ENCODE measurements at regions not wholly inside any gene's neighbourhood (a gene's known extent, or its start where the extent isn't known, plus 50 kb on each side); places are given as distances from the start of the nearest gene placed in this dataset.
"Not testable (repeated sequence)": the region's sequence is repeated elsewhere in the genome, so short reads cannot be mapped to it uniquely, and the experiment has no call there.

DNA sequence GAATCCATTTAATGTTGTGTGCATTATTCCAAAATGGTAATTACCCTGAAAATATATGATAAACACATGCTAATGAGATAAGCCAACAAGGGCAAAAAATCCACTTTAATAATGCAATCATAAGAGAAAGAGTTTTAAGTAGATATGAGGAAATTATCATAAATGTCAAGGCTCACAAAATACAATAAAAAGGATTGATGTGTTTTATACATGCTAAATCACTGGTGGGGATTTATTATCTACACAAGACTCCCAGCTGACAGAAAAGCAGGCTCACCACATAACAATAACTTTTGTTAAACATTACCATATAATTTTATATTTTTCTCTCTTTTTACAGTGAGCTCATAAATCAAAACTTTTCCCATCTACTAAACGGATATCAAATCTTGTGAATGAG lies 306.2 kb upstream of the GRAMD2B start:
- no peaks in the 10 kb centered on the region for H3K36me3 Mint-ChIP-seq
- Histone ChIP-seq H3K9me3 (ENCODE audit: control insufficient read depth in 2 of 2, low read length in 2 of 2) (no peaks in the 10 kb centered on the region), H3K4me1 (ENCODE audit: control insufficient read depth, insufficient read depth, low read length, poor library complexity, severe bottlenecking) (no peaks in the 10 kb centered on the region), H3K36me3 (ENCODE audit: control insufficient read depth, insufficient read depth, low read length) (no peaks in the 10 kb centered on the region), H3K27me3 (ENCODE audit: control insufficient read depth, insufficient read depth, low read length) (no peaks in the 10 kb centered on the region), H3K4me3 (ENCODE audit: low read depth, low read length) (no peak overlapping the region), H3K27ac (ENCODE audit: insufficient read depth, low read length, poor library complexity, severe bottlenecking) (no peak overlapping the region)
- no peak overlapping the region for H3K4me3 Mint-ChIP-seq
- H3K27me3 Mint-ChIP-seq, result no peaks in the 10 kb centered on the region
- peaks cover 0 to 13% (median 6%) of the 10 kb centered on the region in 7 donors for H3K9me3 Mint-ChIP-seq
- ATAC-seq (ENCODE audit: low read depth in 2 of 2) (no peak), DNase-seq (no peak)
- H3K27ac Mint-ChIP-seq, result no peak overlapping the region
- H3K4me1 Mint-ChIP-seq, result no peaks in the 10 kb centered on the region

DNA sequence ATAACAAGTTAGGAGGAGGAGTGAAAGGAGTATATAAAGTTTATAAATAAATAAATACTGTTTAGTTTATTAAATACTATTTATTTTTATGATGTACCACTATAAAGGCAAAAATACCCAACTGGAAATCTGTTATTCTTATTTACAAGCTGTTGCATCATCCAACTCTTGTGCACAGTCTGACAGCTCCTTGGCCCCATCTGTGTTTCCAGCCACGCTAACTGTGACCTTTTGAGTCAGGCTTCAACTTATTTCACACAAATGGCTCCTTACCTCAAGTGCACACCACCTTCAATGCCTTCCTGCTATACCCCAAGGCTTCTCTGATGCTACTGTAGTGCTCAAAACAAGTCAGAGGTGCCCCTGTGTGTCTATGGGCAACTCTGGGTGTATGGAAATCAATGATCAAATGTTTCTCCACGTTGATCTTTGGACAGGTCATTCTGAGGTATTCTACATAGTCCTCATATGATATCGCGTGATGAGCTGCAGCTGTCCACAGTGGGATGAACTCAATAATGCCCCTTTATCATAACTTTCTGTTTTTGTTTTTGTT lies 303.2 kb upstream of the GRAMD2B start:
- no peak overlapping the region for H3K27ac ChIP-seq (ENCODE audit: insufficient read depth, low read length, poor library complexity, severe bottlenecking)
- no peak for ATAC-seq (ENCODE audit: low read depth in 2 of 2)
- H3K36me3 Mint-ChIP-seq, result no peaks in the 10 kb centered on the region
- DNase-seq, result no peak
- H3K27me3 Mint-ChIP-seq, result no peaks in the 10 kb centered on the region
- H3K9me3 Mint-ChIP-seq, result peaks cover 0 to 11% (median 2%) of the 10 kb centered on the region in 7 donors
- H3K27me3 ChIP-seq (ENCODE audit: control insufficient read depth, insufficient read depth, low read length), result no peaks in the 10 kb centered on the region
- H3K4me1 ChIP-seq (ENCODE audit: control insufficient read depth, insufficient read depth, low read length, poor library complexity, severe bottlenecking), result no peaks in the 10 kb centered on the region
- H3K4me3 Mint-ChIP-seq, result no peak overlapping the region
- H3K4me1 Mint-ChIP-seq, result no peaks in the 10 kb centered on the region
- no peak overlapping the region for H3K27ac Mint-ChIP-seq
- H3K9me3 ChIP-seq (ENCODE audit: control insufficient read depth in 2 of 2, low read length in 2 of 2), result no peaks in the 10 kb centered on the region
- H3K4me3 ChIP-seq (ENCODE audit: low read depth, low read length), result no peak overlapping the region
- no peaks in the 10 kb centered on the region for H3K36me3 ChIP-seq (ENCODE audit: control insufficient read depth, insufficient read depth, low read length)

DNA sequence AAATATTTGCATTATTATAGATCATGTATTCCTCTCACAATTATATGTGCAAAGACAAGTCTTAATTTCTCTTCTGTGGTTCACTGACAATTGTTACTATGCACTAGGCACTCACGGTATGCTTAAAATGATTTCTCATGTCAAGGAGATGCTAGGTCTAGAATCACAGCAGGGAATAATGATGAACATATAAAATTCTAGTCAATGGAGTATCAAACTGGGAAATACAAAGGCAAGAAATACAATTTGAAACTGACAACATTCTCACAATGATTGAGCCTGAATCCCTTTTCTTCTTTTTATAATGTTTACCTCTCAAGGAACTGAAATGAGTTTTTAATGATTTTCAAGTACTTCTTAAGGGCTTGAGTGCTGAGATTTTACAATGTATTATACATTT lies 302.3 kb upstream of the GRAMD2B start:
- no peak overlapping the region for H3K4me3 ChIP-seq (ENCODE audit: low read depth, low read length)
- no peaks in the 10 kb centered on the region for H3K9me3 ChIP-seq (ENCODE audit: control insufficient read depth in 2 of 2, low read length in 2 of 2)
- Mint-ChIP-seq H3K4me1 (no peaks in the 10 kb centered on the region), H3K4me3 (no peak overlapping the region), H3K36me3 (no peaks in the 10 kb centered on the region), H3K27ac (no peak overlapping the region), H3K27me3 (no peaks in the 10 kb centered on the region), H3K9me3 (peaks cover 0 to 11% (median 0%) of the 10 kb centered on the region in 7 donors)
- ATAC-seq (ENCODE audit: low read depth in 2 of 2) (no peak), DNase-seq (no peak)
- no peaks in the 10 kb centered on the region for H3K27me3 ChIP-seq (ENCODE audit: control insufficient read depth, insufficient read depth, low read length)
- no peaks in the 10 kb centered on the region for H3K4me1 ChIP-seq (ENCODE audit: control insufficient read depth, insufficient read depth, low read length, poor library complexity, severe bottlenecking)
- H3K27ac ChIP-seq (ENCODE audit: insufficient read depth, low read length, poor library complexity, severe bottlenecking), result no peak overlapping the region
- H3K36me3 ChIP-seq (ENCODE audit: control insufficient read depth, insufficient read depth, low read length), result no peaks in the 10 kb centered on the region

DNA sequence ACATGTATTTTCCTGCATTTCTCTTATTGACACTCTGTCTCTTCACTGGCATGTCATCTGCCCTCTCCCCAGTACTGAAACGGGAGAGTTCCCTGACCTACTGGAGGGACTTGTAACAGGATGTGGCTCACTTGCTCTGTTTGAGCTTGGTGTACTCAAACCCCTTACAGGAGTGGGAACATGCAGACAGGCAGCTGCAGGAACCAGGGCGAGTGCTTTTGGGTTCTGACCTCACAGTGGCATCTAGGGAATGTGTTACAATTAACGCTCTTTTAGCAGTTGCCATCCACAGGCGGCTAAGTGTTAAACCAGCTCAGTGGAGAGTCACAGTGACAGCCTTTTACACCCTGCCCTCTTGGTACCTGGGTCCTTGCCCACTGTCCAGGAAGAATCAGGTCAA lies 300.3 kb upstream of the GRAMD2B start:
- Mint-ChIP-seq H3K4me3 (no peak overlapping the region), H3K27me3 (no peaks in the 10 kb centered on the region), H3K36me3 (no peaks in the 10 kb centered on the region), H3K27ac (no peak overlapping the region), H3K9me3 (peaks cover 0 to 11% (median 0%) of the 10 kb centered on the region in 7 donors), H3K4me1 (no peaks in the 10 kb centered on the region)
- Histone ChIP-seq H3K27me3 (ENCODE audit: control insufficient read depth, insufficient read depth, low read length) (no peaks in the 10 kb centered on the region), H3K27ac (ENCODE audit: insufficient read depth, low read length, poor library complexity, severe bottlenecking) (no peak overlapping the region), H3K36me3 (ENCODE audit: control insufficient read depth, insufficient read depth, low read length) (no peaks in the 10 kb centered on the region), H3K9me3 (ENCODE audit: control insufficient read depth in 2 of 2, low read length in 2 of 2) (no peaks in the 10 kb centered on the region), H3K4me1 (ENCODE audit: control insufficient read depth, insufficient read depth, low read length, poor library complexity, severe bottlenecking) (no peaks in the 10 kb centered on the region), H3K4me3 (ENCODE audit: low read depth, low read length) (no peak overlapping the region)
- no peak for DNase-seq
- ATAC-seq (ENCODE audit: low read depth in 2 of 2), result no peak

DNA sequence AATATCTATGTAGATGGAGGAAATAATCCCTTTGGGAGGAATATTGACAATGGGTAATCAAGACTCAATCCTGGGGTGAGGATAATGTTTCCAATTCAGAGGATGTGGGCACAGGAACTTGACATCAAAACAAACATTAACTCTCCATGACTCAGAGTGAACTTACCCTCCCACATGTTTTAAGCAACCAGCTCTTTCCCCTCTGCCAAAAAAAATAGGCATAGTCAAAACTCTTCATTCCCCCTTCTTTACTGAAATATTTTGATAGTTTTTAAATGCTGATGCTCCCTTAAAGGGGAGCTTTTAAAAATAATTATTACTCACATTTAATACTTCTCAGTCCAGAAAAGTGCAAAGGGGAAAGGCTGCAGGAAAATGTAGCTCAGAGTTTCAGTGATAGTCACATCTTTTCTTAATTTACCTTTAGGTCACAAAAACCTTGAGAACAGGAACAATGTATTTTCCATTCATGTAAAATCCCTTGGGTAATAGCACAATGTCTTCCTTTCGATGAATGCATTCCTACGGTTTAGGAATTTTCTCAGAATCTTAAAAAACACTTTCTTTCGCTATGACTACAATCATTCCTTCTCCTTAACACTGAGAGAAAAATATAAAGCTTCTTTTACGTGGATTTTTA lies 298.4 kb upstream of the GRAMD2B start:
- Mint-ChIP-seq H3K27me3 (no peaks in the 10 kb centered on the region), H3K36me3 (no peaks in the 10 kb centered on the region), H3K4me3 (no peak overlapping the region), H3K27ac (no peak overlapping the region), H3K9me3 (peaks cover 0 to 5% (median 0%) of the 10 kb centered on the region in 7 donors), H3K4me1 (no peaks in the 10 kb centered on the region)
- DNase-seq (no peak), ATAC-seq (ENCODE audit: low read depth in 2 of 2) (no peak)
- no peak overlapping the region for H3K27ac ChIP-seq (ENCODE audit: insufficient read depth, low read length, poor library complexity, severe bottlenecking)
- no peak overlapping the region for H3K4me3 ChIP-seq (ENCODE audit: low read depth, low read length)
- H3K27me3 ChIP-seq (ENCODE audit: control insufficient read depth, insufficient read depth, low read length), result no peaks in the 10 kb centered on the region
- H3K9me3 ChIP-seq (ENCODE audit: control insufficient read depth in 2 of 2, low read length in 2 of 2), result no peaks in the 10 kb centered on the region
- no peaks in the 10 kb centered on the region for H3K4me1 ChIP-seq (ENCODE audit: control insufficient read depth, insufficient read depth, low read length, poor library complexity, severe bottlenecking)
- H3K36me3 ChIP-seq (ENCODE audit: control insufficient read depth, insufficient read depth, low read length), result no peaks in the 10 kb centered on the region

DNA sequence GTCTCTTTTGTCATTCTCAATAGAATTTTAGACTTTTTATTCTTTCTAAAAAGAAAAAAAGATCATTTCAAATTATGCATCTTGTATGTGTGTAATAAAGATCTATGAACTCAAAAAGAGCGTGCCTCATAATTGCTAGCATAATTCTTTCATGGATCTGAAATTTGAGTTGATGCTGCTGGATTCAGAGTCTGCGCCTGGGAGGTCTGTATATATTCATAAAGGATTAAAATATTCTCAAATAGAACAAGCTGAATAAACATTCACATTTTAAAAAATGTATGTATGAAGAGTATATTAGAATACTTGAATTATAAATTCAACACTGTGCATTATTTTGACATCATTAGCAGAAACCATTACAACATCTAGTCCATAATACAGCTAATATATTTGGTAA lies 297.8 kb upstream of the GRAMD2B start:
- Mint-ChIP-seq H3K27me3 (no peaks in the 10 kb centered on the region), H3K4me1 (no peaks in the 10 kb centered on the region)
- ATAC-seq (ENCODE audit: low read depth in 2 of 2), result no peak

DNA sequence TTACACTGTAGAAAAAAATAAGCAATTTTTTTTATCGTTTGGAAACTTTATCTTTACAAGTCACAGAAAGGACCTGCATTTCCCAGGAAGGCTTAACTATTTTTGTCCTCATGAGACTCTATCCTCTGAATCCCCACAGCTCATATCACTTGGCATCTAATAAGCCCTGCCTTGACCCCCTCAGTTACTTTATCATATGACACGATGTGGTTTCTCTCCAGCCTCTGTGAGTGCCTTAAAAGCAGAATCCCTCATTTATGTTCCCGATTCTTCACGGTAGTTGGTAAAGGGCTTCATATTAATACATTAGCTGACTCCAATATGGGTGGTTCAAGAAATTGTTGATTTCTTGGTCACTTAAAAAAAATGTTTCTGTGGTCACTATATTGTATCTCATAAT lies 296.6 kb upstream of the GRAMD2B start:
- Histone ChIP-seq H3K9me3 (ENCODE audit: control insufficient read depth in 2 of 2, low read length in 2 of 2) (no peaks in the 10 kb centered on the region), H3K36me3 (ENCODE audit: control insufficient read depth, insufficient read depth, low read length) (no peaks in the 10 kb centered on the region), H3K27ac (ENCODE audit: insufficient read depth, low read length, poor library complexity, severe bottlenecking) (no peak overlapping the region), H3K27me3 (ENCODE audit: control insufficient read depth, insufficient read depth, low read length) (no peaks in the 10 kb centered on the region), H3K4me1 (ENCODE audit: control insufficient read depth, insufficient read depth, low read length, poor library complexity, severe bottlenecking) (no peaks in the 10 kb centered on the region), H3K4me3 (ENCODE audit: low read depth, low read length) (no peak overlapping the region)
- Mint-ChIP-seq H3K27ac (no peak overlapping the region), H3K27me3 (no peaks in the 10 kb centered on the region), H3K36me3 (no peaks in the 10 kb centered on the region), H3K4me3 (no peak overlapping the region), H3K9me3 (peaks cover 0 to 6% (median 3%) of the 10 kb centered on the region in 7 donors), H3K4me1 (no peaks in the 10 kb centered on the region)
- ATAC-seq (ENCODE audit: low read depth in 2 of 2) (no peak), DNase-seq (no peak)

More for the DNA sequence above, 297.8 kb upstream of the GRAMD2B start:
- Histone ChIP-seq H3K27ac (ENCODE audit: insufficient read depth, low read length, poor library complexity, severe bottlenecking) (no peak overlapping the region), H3K27me3 (ENCODE audit: control insufficient read depth, insufficient read depth, low read length) (no peaks in the 10 kb centered on the region), H3K9me3 (ENCODE audit: control insufficient read depth in 2 of 2, low read length in 2 of 2) (no peaks in the 10 kb centered on the region), H3K4me3 (ENCODE audit: low read depth, low read length) (no peak overlapping the region), H3K4me1 (ENCODE audit: control insufficient read depth, insufficient read depth, low read length, poor library complexity, severe bottlenecking) (no peaks in the 10 kb centered on the region), H3K36me3 (ENCODE audit: control insufficient read depth, insufficient read depth, low read length) (no peaks in the 10 kb centered on the region)
- H3K9me3 Mint-ChIP-seq, result peaks cover 0 to 6% (median 0%) of the 10 kb centered on the region in 7 donors
- H3K36me3 Mint-ChIP-seq, result no peaks in the 10 kb centered on the region
- no peak overlapping the region for H3K4me3 Mint-ChIP-seq
- no peak for DNase-seq
- no peak overlapping the region for H3K27ac Mint-ChIP-seq

DNA sequence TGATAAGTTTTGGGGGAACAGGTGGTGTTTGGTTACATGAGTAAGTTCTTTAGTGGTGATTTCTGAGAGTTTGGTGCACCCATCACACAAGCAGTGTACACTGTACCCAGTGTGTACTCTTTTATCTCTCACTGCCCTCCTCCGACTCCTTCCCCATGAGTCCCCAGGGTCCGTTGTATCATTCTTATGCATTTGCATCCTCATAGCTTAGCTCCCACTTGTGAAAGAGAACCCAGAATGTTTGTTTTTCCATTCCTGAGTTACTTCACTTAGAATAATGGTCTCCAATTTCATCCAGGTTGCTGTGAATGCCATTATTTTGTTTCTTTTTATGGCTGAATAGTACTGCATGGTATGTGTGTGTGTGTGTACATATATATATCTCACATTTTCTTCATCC lies 295.8 kb upstream of the GRAMD2B start:
- not testable (repeated sequence) for H3K4me3 Mint-ChIP-seq; H3K27me3 Mint-ChIP-seq; H3K9me3 ChIP-seq (ENCODE audit: control insufficient read depth in 2 of 2, low read length in 2 of 2); H3K36me3 ChIP-seq (ENCODE audit: control insufficient read depth, insufficient read depth, low read length); H3K4me1 ChIP-seq (ENCODE audit: control insufficient read depth, insufficient read depth, low read length, poor library complexity, severe bottlenecking); DNase-seq; H3K27ac ChIP-seq (ENCODE audit: insufficient read depth, low read length, poor library complexity, severe bottlenecking); H3K4me1 Mint-ChIP-seq; H3K27ac Mint-ChIP-seq; H3K27me3 ChIP-seq (ENCODE audit: control insufficient read depth, insufficient read depth, low read length); H3K36me3 Mint-ChIP-seq; H3K9me3 Mint-ChIP-seq; H3K4me3 ChIP-seq (ENCODE audit: low read depth, low read length); ATAC-seq (ENCODE audit: low read depth in 2 of 2)
